Prostate gland (tissue), 2 donors: ENCODE measurements at regions not wholly inside any gene's neighbourhood (a gene's known extent, or its start where the extent isn't known, plus 50 kb on each side); places are given as distances from the start of the nearest gene placed in this dataset.

ENCODE experiments used
- DNase-seq: peaks from one replicate; pipeline ENCODE4 v3.0.0-alpha.2; 2019; ENCODE audit warnings: low spot score
- H3K27ac ChIP-seq, 2 donors: fragments of 200-600 bp; sonication (generic); 2 replicates each; pipeline ENCODE4 v1.5.1; 2017 to 2019
- H3K27me3 ChIP-seq: fragments of 200-600 bp; sonication (generic); replicated peaks from 2 replicates; pipeline ENCODE4 v1.5.1; 2019; ENCODE audit not compliant: insufficient read depth
- H3K36me3 ChIP-seq, 2 donors: fragments of 200-600 bp; sonication (generic); 1 replicate in 1 of 2; 2 replicates in 1 of 2; pipeline versions ENCODE4 v1.5.1 to v1.8.1; 2017 to 2019
- H3K4me1 ChIP-seq: fragments of 200-600 bp; sonication (generic); replicated peaks from 2 replicates; pipeline ENCODE4 v1.5.1; 2019
- H3K4me3 ChIP-seq, 2 donors: fragments of 200-600 bp; sonication (generic); 2 replicates each; pipeline ENCODE4 v1.5.1; 2017 to 2019
- H3K9me3 ChIP-seq: fragments of 200-600 bp; sonication (generic); 2 replicates; pipeline ENCODE4 v1.5.1; 2017
- POLR2A ChIP-seq: fragments of 450-650 bp; IDR thresholded peaks from one replicate; pipeline ENCODE4 v1.6.1; 2016; ENCODE audit warnings: antibody characterized with exemption, mild to moderate bottlenecking
- POLR2AphosphoS5 ChIP-seq: sonication (generic); formaldehyde crosslinking; IDR thresholded peaks from one replicate; pipeline ENCODE4 v1.6.1; 2017; ENCODE audit warnings: antibody characterized with exemption
- WGBS: methylation state at CpG from one replicate; pipeline ENCODE4 v1.1.5; 2018; 5-methylcytosine and 5-hydroxymethylcytosine counted together
- intact Hi-C: fragments of 100-400 bp; cut with DNase I; formaldehyde crosslinking; loops from one replicate; pipeline ENCODE4 v1.14.2; 2022
- TF ChIP-seq, protein P1 (sequence below), 4 experiments: fragments of 200-600 bp in 2 of 4; fragments of 450-650 bp in 2 of 4; sonication (generic) in 2 of 4; IDR thresholded peaks; 1 replicate in 3 of 4; 2 replicates in 1 of 4; pipeline ENCODE4 v1.5.1; 2016 to 2019; ENCODE audit warnings: antibody characterized with exemption in 4 of 4, mild to moderate bottlenecking in 2 of 4, moderate library complexity in 2 of 4

- no peaks in the 10 kb centered on the region for H3K27me3 ChIP-seq
- H3K9me3 ChIP-seq, result no peaks in the 10 kb centered on the region
- intact Hi-C loops, result no loop called here
- H3K36me3 ChIP-seq, result no peaks in the 10 kb centered on the region
- DNase-seq, result no peak
- H3K27ac ChIP-seq, result no peak overlapping the region
- no peaks in the 10 kb centered on the region for H3K4me1 ChIP-seq
- no peak for TF ChIP-seq POLR2AphosphoS5
- 90% methylated on average over 14 of the region's 14 CpGs for WGBS
- H3K4me3 ChIP-seq, result no peak overlapping the region
These were observed 403.1 kb downstream of the TMEM121 start for GRCh38 chr14:105929327-105930081.

DNA sequence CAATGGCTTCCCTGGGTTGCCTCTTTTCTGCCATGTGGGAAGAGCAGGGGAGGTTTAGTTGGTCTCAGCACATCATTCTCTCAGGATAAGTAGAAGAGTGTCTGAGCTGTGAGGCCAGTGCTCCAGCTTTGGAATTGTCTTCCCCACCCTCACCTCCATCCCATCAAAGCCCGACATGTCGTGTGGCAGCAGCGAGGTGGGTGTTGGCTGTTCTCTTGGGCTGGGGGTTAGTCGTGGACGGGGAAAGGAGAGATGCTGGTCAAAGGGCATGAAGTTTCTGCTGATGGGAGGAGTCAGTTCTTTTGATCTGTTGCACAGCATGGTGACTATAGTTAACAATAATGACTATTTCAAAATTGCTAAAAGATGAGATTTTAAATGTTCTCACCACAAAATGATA lies 404.2 kb downstream of the TMEM121 start:
- H3K9me3 ChIP-seq, result no peaks in the 10 kb centered on the region
- H3K36me3 ChIP-seq, result no peaks in the 10 kb centered on the region
- intact Hi-C loops, result no loop called here
- no peak overlapping the region for H3K27ac ChIP-seq
- no peaks in the 10 kb centered on the region for H3K4me1 ChIP-seq
- DNase-seq, result no peak
- no peak overlapping the region for H3K4me3 ChIP-seq
- H3K27me3 ChIP-seq, result no peaks in the 10 kb centered on the region
- TF ChIP-seq POLR2A (no peak), POLR2AphosphoS5 (no peak)
- TF ChIP-seq, protein P1, sequence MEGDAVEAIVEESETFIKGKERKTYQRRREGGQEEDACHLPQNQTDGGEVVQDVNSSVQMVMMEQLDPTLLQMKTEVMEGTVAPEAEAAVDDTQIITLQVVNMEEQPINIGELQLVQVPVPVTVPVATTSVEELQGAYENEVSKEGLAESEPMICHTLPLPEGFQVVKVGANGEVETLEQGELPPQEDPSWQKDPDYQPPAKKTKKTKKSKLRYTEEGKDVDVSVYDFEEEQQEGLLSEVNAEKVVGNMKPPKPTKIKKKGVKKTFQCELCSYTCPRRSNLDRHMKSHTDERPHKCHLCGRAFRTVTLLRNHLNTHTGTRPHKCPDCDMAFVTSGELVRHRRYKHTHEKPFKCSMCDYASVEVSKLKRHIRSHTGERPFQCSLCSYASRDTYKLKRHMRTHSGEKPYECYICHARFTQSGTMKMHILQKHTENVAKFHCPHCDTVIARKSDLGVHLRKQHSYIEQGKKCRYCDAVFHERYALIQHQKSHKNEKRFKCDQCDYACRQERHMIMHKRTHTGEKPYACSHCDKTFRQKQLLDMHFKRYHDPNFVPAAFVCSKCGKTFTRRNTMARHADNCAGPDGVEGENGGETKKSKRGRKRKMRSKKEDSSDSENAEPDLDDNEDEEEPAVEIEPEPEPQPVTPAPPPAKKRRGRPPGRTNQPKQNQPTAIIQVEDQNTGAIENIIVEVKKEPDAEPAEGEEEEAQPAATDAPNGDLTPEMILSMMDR (IDR thresholded peaks at IDR 0.05), result no peak
- 94% methylated on average over 5 of the region's 5 CpGs for WGBS

GRCh38 chr14:105931808-105932483 lies 405.6 kb downstream of the TMEM121 start:
- WGBS, result 73% methylated on average over 13 of the region's 13 CpGs
- DNase-seq, result no peak
- Histone ChIP-seq H3K4me1 (no peaks in the 10 kb centered on the region), H3K36me3 (no peaks in the 10 kb centered on the region), H3K9me3 (no peaks in the 10 kb centered on the region), H3K4me3 (no peak overlapping the region), H3K27ac (no peak overlapping the region), H3K27me3 (no peaks in the 10 kb centered on the region)
- TF ChIP-seq, protein P1 (IDR thresholded peaks at IDR 0.05), result no peak
- no peak for TF ChIP-seq POLR2AphosphoS5
- TF ChIP-seq POLR2A, result no peak
- intact Hi-C loops, result no loop called here

DNA sequence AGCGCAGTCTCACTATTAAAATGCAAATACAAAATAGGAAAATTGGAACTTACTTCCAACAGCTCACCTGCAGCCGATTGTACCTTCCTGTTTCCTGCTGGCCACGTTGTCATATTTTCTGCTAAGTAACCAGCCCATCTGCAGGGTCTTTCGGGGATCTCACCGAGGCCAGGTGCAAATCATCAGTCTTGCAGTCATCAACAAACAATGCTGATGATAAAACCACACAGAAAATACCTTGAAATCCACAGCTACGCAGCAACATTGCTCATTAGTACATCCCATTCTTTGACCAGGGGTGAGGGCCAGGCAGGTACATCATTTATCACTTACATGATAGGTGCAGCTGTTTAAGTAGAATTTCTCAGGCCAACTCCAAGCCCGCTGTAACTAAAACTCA lies 406.9 kb downstream of the TMEM121 start:
- Histone ChIP-seq H3K9me3 (no peaks in the 10 kb centered on the region), H3K27ac (no peak overlapping the region), H3K27me3 (no peaks in the 10 kb centered on the region), H3K4me1 (no peaks in the 10 kb centered on the region), H3K4me3 (no peak overlapping the region), H3K36me3 (no peaks in the 10 kb centered on the region)
- no peak for DNase-seq
- intact Hi-C loops, result no loop called here
- no peak for TF ChIP-seq POLR2AphosphoS5
- WGBS, result 63% methylated on average over 7 of the region's 7 CpGs

DNA sequence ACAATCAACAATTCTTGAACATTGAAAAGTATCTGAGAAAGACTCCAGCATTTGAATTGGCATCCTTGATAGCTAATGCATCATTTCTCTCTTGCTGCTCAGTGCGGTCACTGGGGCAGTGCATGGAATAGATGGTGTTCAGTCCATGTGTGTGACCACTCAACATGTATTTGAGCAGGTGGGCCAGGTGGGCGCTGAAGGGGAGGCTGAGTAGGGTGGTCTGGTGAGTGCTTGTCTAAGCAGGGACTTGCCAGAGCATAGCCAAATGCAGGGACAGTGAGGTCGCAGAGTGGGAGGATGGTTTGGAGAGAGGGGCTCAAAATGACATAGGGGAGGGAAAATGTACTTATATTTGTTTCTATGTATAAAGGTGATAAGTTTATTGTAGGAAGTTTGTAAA lies 409.0 kb downstream of the TMEM121 start:
- intact Hi-C loops, result no loop called here
- H3K4me1 ChIP-seq, result no peaks in the 10 kb centered on the region
- H3K4me3 ChIP-seq, result no peak overlapping the region
- no peak for DNase-seq
- no peaks in the 10 kb centered on the region for H3K9me3 ChIP-seq
- TF ChIP-seq POLR2A, result no peak
- TF ChIP-seq, protein P1 (IDR thresholded peaks at IDR 0.05), result no peak
- no peak for TF ChIP-seq POLR2AphosphoS5
- H3K27me3 ChIP-seq, result no peaks in the 10 kb centered on the region
- no peak overlapping the region for H3K27ac ChIP-seq
- no peaks in the 10 kb centered on the region for H3K36me3 ChIP-seq
- 76% methylated on average over 3 of the region's 3 CpGs for WGBS
